H1 (cell line): ENCODE measurements at regions not wholly inside any gene's neighbourhood (a gene's known extent, or its start where the extent isn't known, plus 50 kb on each side); places are given as distances from the start of the nearest gene placed in this dataset.

Experiments used
- CTCF ChIA-PET: fragments of 300-600 bp; sonication (Branson Sonifier 250); formaldehyde crosslinking; loops from one replicate; lab custom pipeline; 2021; ENCODE audit not compliant: partially characterized antibody; lab: Charles Lee
- POLR2A ChIA-PET: fragments of 300-600 bp; sonication (Branson Sonifier 250); formaldehyde crosslinking; loops from one replicate; lab custom pipeline; 2021; ENCODE audit warnings: inconsistent platforms; ENCODE audit not compliant: partially characterized antibody; lab: Charles Lee
- DNase-seq, 2 experiments: peaks; one replicate each; pipeline versions ENCODE4 v3.0.0 to v3.0.0-alpha.2; 2010 to 2022; ENCODE audit warnings: low spot score in 2 of 2, low read depth in 1 of 2, mixed read lengths in 1 of 2
- FAIRE-seq: peaks from 2 replicates; lab custom pipeline; 2011; peaks lifted over from hg19 to GRCh38; lab: Jason Lieb, UNC
- H2AFZ ChIP-seq: 2 replicates; pipeline ENCODE4 v1.8.1; 2012; ENCODE audit warnings: low read length, inconsistent platforms
- H2AK5ac ChIP-seq: 2 replicates; pipeline ENCODE4 v1.6.1; 2013; ENCODE audit warnings: low read depth, low read length
- H2BK120ac ChIP-seq: replicated peaks from 2 replicates; pipeline ENCODE3; 2013; ENCODE audit warnings: low read depth, low read length, inconsistent platforms
- H2BK12ac ChIP-seq: 2 replicates; pipeline ENCODE4 v1.6.1; 2013; ENCODE audit warnings: low read depth, low read length
- H2BK15ac ChIP-seq: 2 replicates; pipeline ENCODE4 v1.6.1; 2013; ENCODE audit warnings: low read length
- H2BK20ac ChIP-seq: 2 replicates; pipeline ENCODE4 v1.6.1; 2013; ENCODE audit warnings: low read length
- H2BK5ac ChIP-seq: 2 replicates; pipeline ENCODE4 v1.6.1; 2013; ENCODE audit warnings: low read depth, low read length
- H3K14ac ChIP-seq: 2 replicates; pipeline ENCODE4 v1.6.1; 2013; ENCODE audit warnings: inconsistent platforms; ENCODE audit not compliant: insufficient read length
- H3K18ac ChIP-seq: 2 replicates; pipeline ENCODE4 v1.6.1; 2013; ENCODE audit warnings: low read length; ENCODE audit errors: extremely low read depth
- H3K23ac ChIP-seq: 2 replicates; pipeline ENCODE4 v1.6.1; 2013; ENCODE audit warnings: inconsistent platforms; ENCODE audit not compliant: insufficient read length
- H3K23me2 ChIP-seq: 2 replicates; pipeline ENCODE4 v1.6.1; 2013; ENCODE audit warnings: low read depth, low read length
- H3K27ac ChIP-seq: 2 replicates; pipeline ENCODE4 v1.6.1; 2011; ENCODE audit warnings: low read depth, low read length, inconsistent platforms
- H3K27me3 ChIP-seq, 4 experiments: replicated peaks in 1 of 4; 1 replicate in 1 of 4; 2 replicates in 3 of 4; pipeline versions ENCODE4 v1.6.1 to v1.8.1; 2011 to 2013; ENCODE audit warnings: low read length in 3 of 4, mild to moderate bottlenecking in 3 of 4, inconsistent platforms in 2 of 4, mixed read lengths in 2 of 4, moderate library complexity in 1 of 4; ENCODE audit not compliant: control insufficient read depth in 3 of 4, insufficient read depth in 3 of 4; ENCODE audit errors: extremely low read depth in 1 of 4
- H3K36me3 ChIP-seq, 4 experiments: 2 replicates each; pipeline versions ENCODE4 v1.6.1 to v1.8.1; 2011 to 2013; ENCODE audit warnings: mild to moderate bottlenecking in 4 of 4, low read length in 3 of 4, moderate library complexity in 2 of 4, control low read depth in 1 of 4, inconsistent platforms in 1 of 4; ENCODE audit not compliant: insufficient read depth in 4 of 4, control insufficient read depth in 2 of 4
- H3K4ac ChIP-seq: replicated peaks from 2 replicates; pipeline ENCODE3; 2013; ENCODE audit warnings: low read length, low read depth, mixed read lengths, inconsistent platforms; ENCODE audit not compliant: insufficient read length
- H3K4me1 ChIP-seq, 4 experiments: replicated peaks in 1 of 4; 1 replicate in 1 of 4; 2 replicates in 3 of 4; pipeline versions ENCODE4 v1.6.1 to v1.8.1; 2011 to 2013; ENCODE audit warnings: low read length in 3 of 4, inconsistent platforms in 2 of 4, mixed read lengths in 1 of 4; ENCODE audit not compliant: insufficient read depth in 4 of 4, control insufficient read depth in 3 of 4
- H3K4me2 ChIP-seq, 2 experiments: 2 replicates each; pipeline versions ENCODE4 v1.6.1 to v1.8.1; 2011 to 2013; ENCODE audit warnings: low read depth in 2 of 2, low read length in 2 of 2, control low read depth in 1 of 2, inconsistent platforms in 1 of 2, mild to moderate bottlenecking in 1 of 2; ENCODE audit not compliant: insufficient read depth in 1 of 2
- H3K4me3 ChIP-seq, 4 experiments: fragments of 200-600, 300-600 bp in 1 of 4; sonication (generic), shearing (Covaris generic), sonication (Bioruptor Twin) in 1 of 4; 2 replicates each; pipeline versions ENCODE4 v1.5.1 to v1.8.1; 2011 to 2016; ENCODE audit warnings: low read length in 4 of 4, low read depth in 3 of 4, control low read depth in 2 of 4, inconsistent platforms in 2 of 4, mild to moderate bottlenecking in 2 of 4, mixed read lengths in 1 of 4, moderate library complexity in 1 of 4; ENCODE audit not compliant: insufficient read depth in 2 of 4; ENCODE audit errors: extremely low read depth in 1 of 4
- H3K56ac ChIP-seq: replicated peaks from 2 replicates; pipeline ENCODE3; 2013; ENCODE audit warnings: low read depth, mild to moderate bottlenecking, mixed read lengths, low read length, inconsistent platforms; ENCODE audit not compliant: insufficient read length
- H3K79me1 ChIP-seq: 2 replicates; pipeline ENCODE4 v1.6.1; 2013; ENCODE audit warnings: low read depth, low read length, control low read depth
- H3K79me2 ChIP-seq, 2 experiments: 2 replicates each; pipeline versions ENCODE4 v1.6.1 to v1.8.1; 2012 to 2013; ENCODE audit warnings: low read length in 2 of 2, mild to moderate bottlenecking in 2 of 2, inconsistent platforms in 1 of 2; ENCODE audit not compliant: insufficient read depth in 2 of 2, control insufficient read depth in 1 of 2
- H3K9ac ChIP-seq, 4 experiments: replicated peaks in 1 of 4; 1 replicate in 1 of 4; 2 replicates in 3 of 4; pipeline versions ENCODE4 v1.6.1 to v1.8.1; 2011 to 2013; ENCODE audit warnings: low read depth in 3 of 4, low read length in 3 of 4, control low read depth in 2 of 4, mild to moderate bottlenecking in 2 of 4, moderate library complexity in 2 of 4, inconsistent platforms in 1 of 4; ENCODE audit errors: extremely low read depth in 1 of 4
- H3K9me3 ChIP-seq, 2 experiments: 2 replicates each; pipeline versions ENCODE4 v1.6.1 to v1.8.1; 2012 to 2013; ENCODE audit warnings: mild to moderate bottlenecking in 2 of 2, moderate library complexity in 2 of 2, control low read depth in 1 of 2, inconsistent platforms in 1 of 2, low read depth in 1 of 2, low read length in 1 of 2, mixed read lengths in 1 of 2; ENCODE audit not compliant: insufficient read depth in 2 of 2
- H4K20me1 ChIP-seq, 2 experiments: replicated peaks in 1 of 2; 2 replicates each; pipeline versions ENCODE3 to v1.8.1; 2011 to 2013; ENCODE audit warnings: inconsistent platforms in 2 of 2, low read length in 2 of 2, mild to moderate bottlenecking in 1 of 2; ENCODE audit not compliant: insufficient read depth in 2 of 2, control insufficient read depth in 1 of 2
- H4K5ac ChIP-seq: 2 replicates; pipeline ENCODE4 v1.6.1; 2013; ENCODE audit warnings: low read length, low read depth, mixed read lengths, inconsistent platforms; ENCODE audit not compliant: insufficient read length
- H4K8ac ChIP-seq: 2 replicates; pipeline ENCODE4 v1.8.0; 2013; ENCODE audit warnings: mild to moderate bottlenecking, moderate library complexity, low read length, inconsistent platforms; ENCODE audit not compliant: insufficient read depth; ENCODE audit errors: extremely low read depth
- H4K91ac ChIP-seq: replicated peaks from 2 replicates; pipeline ENCODE3; 2013; ENCODE audit warnings: low read length, mixed read lengths, inconsistent platforms; ENCODE audit not compliant: insufficient read length
- BRCA1 ChIP-seq: IDR thresholded peaks from 2 replicates; pipeline ENCODE4 v1.6.1; 2012; ENCODE audit warnings: low read depth, low read length, improper control_type of control experiment
- CBX8 ChIP-seq: fragments of 300-800, 300-1000 bp; sonication (generic); IDR thresholded peaks from 2 replicates; pipeline ENCODE4 v1.7.1; 2016; ENCODE audit warnings: low read depth, low read length, borderline replicate concordance
- CHD1 ChIP-seq: IDR thresholded peaks from 2 replicates; pipeline ENCODE4 v1.6.1; 2012; ENCODE audit warnings: low read depth, low read length, improper control_type of control experiment
- CREB1 ChIP-seq: IDR thresholded peaks from 2 replicates; pipeline ENCODE4 v1.6.1; 2012; ENCODE audit warnings: inconsistent platforms
- GABPA ChIP-seq: IDR thresholded peaks from 2 replicates; pipeline ENCODE4 v1.6.1; 2011; ENCODE audit warnings: mild to moderate bottlenecking, low read length, moderate library complexity, borderline replicate concordance; ENCODE audit not compliant: insufficient read depth
- HDAC2 ChIP-seq, 2 experiments: fragments of 300-600 bp in 1 of 2; sonication (generic) in 1 of 2; IDR thresholded peaks; 2 replicates each; pipeline ENCODE4 v1.6.1; 2011 to 2012; ENCODE audit warnings: low read depth in 2 of 2, low read length in 2 of 2, mild to moderate bottlenecking in 2 of 2, moderate library complexity in 2 of 2, borderline replicate concordance in 1 of 2, inconsistent platforms in 1 of 2
- JUN ChIP-seq: IDR thresholded peaks from 2 replicates; pipeline ENCODE4 v1.6.1; 2011; ENCODE audit warnings: low read depth, mild to moderate bottlenecking, improper control_type of control experiment, low read length
- KDM1A ChIP-seq: fragments of 200-600, 300-600 bp; sonication (generic); IDR thresholded peaks from 2 replicates; pipeline ENCODE4 v1.7.1; 2016; ENCODE audit warnings: mild to moderate bottlenecking, low read length, borderline replicate concordance
- SIN3A ChIP-seq, 2 experiments: IDR thresholded peaks in 1 of 2; conservative IDR thresholded peaks in 1 of 2; 2 replicates each; pipeline ENCODE4 v1.6.1; 2011 to 2012; ENCODE audit warnings: low read length in 2 of 2, improper control_type of control experiment in 1 of 2, low read depth in 1 of 2, mild to moderate bottlenecking in 1 of 2
- USF2 ChIP-seq: IDR thresholded peaks from 2 replicates; pipeline ENCODE4 v1.6.1; 2011; ENCODE audit warnings: low read length, improper control_type of control experiment
- WGBS, 2 experiments: shearing (Covaris generic) in 1 of 2; methylation state at CpG; one replicate each; pipeline versions ENCODE4 v1.1.6 to v1.1.7; 2013 to 2015; ENCODE audit warnings: low lambda C conversion rate in 2 of 2, mixed read lengths in 2 of 2, inconsistent platforms in 1 of 2, low coverage in 1 of 2, missing lambda C conversion rate in 1 of 2; ENCODE audit not compliant: insufficient replicate concordance in 2 of 2, insufficient coverage in 1 of 2, insufficient read length in 1 of 2; ENCODE audit errors: extremely low coverage in 1 of 2, missing lambda C conversion rate in 1 of 2; 5-methylcytosine and 5-hydroxymethylcytosine counted together
- TF ChIP-seq, protein P1 (sequence below): IDR thresholded peaks from 2 replicates; pipeline ENCODE4 v1.6.1; 2012; ENCODE audit warnings: inconsistent platforms

GRCh38 chr6:76752841-76753240 lies 680.4 kb upstream of the IMPG1 start:
- H4K5ac ChIP-seq, result no peak overlapping the region
- H3K27me3 ChIP-seq, result no peaks in the 10 kb centered on the region
- no peak overlapping the region for H4K8ac ChIP-seq
- H3K9ac ChIP-seq, result no peak overlapping the region
- no peak for TF ChIP-seq CREB1
- TF ChIP-seq BRCA1, result no peak
- TF ChIP-seq JUN, result no peak
- TF ChIP-seq CBX8, result no peak
- no peak for TF ChIP-seq GABPA
- no peak for TF ChIP-seq USF2
- TF ChIP-seq, protein P1, sequence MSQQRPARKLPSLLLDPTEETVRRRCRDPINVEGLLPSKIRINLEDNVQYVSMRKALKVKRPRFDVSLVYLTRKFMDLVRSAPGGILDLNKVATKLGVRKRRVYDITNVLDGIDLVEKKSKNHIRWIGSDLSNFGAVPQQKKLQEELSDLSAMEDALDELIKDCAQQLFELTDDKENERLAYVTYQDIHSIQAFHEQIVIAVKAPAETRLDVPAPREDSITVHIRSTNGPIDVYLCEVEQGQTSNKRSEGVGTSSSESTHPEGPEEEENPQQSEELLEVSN, result no peak
- no peak for TF ChIP-seq CHD1
- TF ChIP-seq KDM1A, result no peak
- no peak for TF ChIP-seq HDAC2 (IDR thresholded peaks at IDR 0.05; ENCODE audit: borderline replicate concordance in 1 of 2, low read depth in 2 of 2, low read length in 2 of 2)
- no peak for TF ChIP-seq SIN3A (conservative IDR thresholded peaks at IDR 0.05 in 1 of 2, IDR thresholded peaks at IDR 0.05 in 1 of 2; ENCODE audit: low read depth in 1 of 2, low read length in 2 of 2)
- no peak overlapping the region for H2BK15ac ChIP-seq
- H2BK20ac ChIP-seq, result no peak overlapping the region
- peaks cover 0 to 2% of the 10 kb centered on the region in 2 experiments; a peak in 1 of 4 replicates for H3K9me3 ChIP-seq
- no peak overlapping the region for H2BK120ac ChIP-seq
- no peak overlapping the region for H3K18ac ChIP-seq
- no peak overlapping the region for H2BK12ac ChIP-seq
- FAIRE-seq (no peak), DNase-seq (no peak)
- H3K79me2 ChIP-seq, result no peaks in the 10 kb centered on the region
- no peak overlapping the region for H3K23ac ChIP-seq
- H4K20me1 ChIP-seq, result no peaks in the 10 kb centered on the region
- no peaks in the 10 kb centered on the region for H3K23me2 ChIP-seq
- H2BK5ac ChIP-seq, result no peak overlapping the region
- H3K4me1 ChIP-seq, result no peaks in the 10 kb centered on the region
- H3K14ac ChIP-seq, result no peak overlapping the region
- no peak overlapping the region for H3K56ac ChIP-seq
- no peak overlapping the region for H4K91ac ChIP-seq
- H3K4me2 ChIP-seq, result no peak overlapping the region
- H3K36me3 ChIP-seq, result no peaks in the 10 kb centered on the region
- ChIA-PET POLR2A (no interaction called here), CTCF (no interaction called here)
- H3K4me3 ChIP-seq, result no peak overlapping the region
- no peak overlapping the region for H2AFZ ChIP-seq
- 86% methylated on average over 2 of the region's 2 CpGs; no CpG with 5 or more reads in 1 of the 2 experiments for WGBS, 2 experiments
- no peak overlapping the region for H3K27ac ChIP-seq
- H2AK5ac ChIP-seq, result no peak overlapping the region
- H3K79me1 ChIP-seq, result no peaks in the 10 kb centered on the region
- H3K4ac ChIP-seq, result no peak overlapping the region
